ENCODE measurements at regions not wholly inside any gene's neighbourhood (a gene's known extent, or its start where the extent isn't known, plus 50 kb on each side); places are given as distances from the start of the nearest gene placed in this dataset.

DNA sequence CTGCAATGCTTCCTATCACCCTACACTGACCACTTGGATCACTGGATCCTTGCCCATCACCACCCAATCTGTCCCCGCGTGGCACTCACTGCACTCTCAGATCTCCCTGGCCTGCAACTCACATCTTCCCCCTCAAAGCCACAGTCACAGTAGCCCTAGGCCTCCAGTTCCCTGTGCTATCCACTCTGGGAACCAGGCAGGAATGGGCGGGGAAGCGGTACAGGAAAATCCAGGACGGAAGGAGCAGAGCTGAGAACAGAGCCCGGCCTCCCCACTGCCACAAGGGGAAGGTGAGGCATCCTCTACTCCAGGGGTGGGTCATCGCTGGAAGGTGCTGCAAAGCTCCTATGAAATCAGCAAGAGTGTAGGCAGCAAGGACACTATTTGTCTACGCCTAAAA lies 102.6 kb downstream of the ESM1 start:
- Mint-ChIP-seq H3K27me3 (ENCODE audit: insufficient read depth, unreplicated experiment) (peaks cover 9% of the 10 kb centered on the region), H3K4me3 (ENCODE audit: unreplicated experiment) (no peak overlapping the region), H3K27ac (ENCODE audit: unreplicated experiment) (no peak overlapping the region), H3K9me3 (ENCODE audit: unreplicated experiment) (peaks cover 8% of the 10 kb centered on the region), H3K36me3 (ENCODE audit: insufficient read depth, unreplicated experiment) (no peaks in the 10 kb centered on the region), H3K4me1 (ENCODE audit: low read depth, unreplicated experiment) (peaks cover 6% of the 10 kb centered on the region)
- no peaks in the 10 kb centered on the region for H3K9me3 ChIP-seq
- H3K27me3 ChIP-seq (replicated peaks; ENCODE audit: control insufficient read depth, insufficient read depth, low read length): no peaks in the 10 kb centered on the region; the same call in 1 of the 2 replicates
- BruUV-seq (replicated peaks): no TSS peak
- POLR2A ChIA-PET: no interaction called here
- CTCF ChIA-PET: interaction anchor here (0.9 kb wide), 1 partner anchor 38 kb away, joined by 4 read pairs; no protein-coding TSS in a partner anchor
- H3K36me3 ChIP-seq (ENCODE audit: control insufficient read depth, insufficient read depth, low read length): no peaks in the 10 kb centered on the region
- H3K4me3 ChIP-seq (ENCODE audit: low read depth, low read length): no peak overlapping the region
- H3K4me1 ChIP-seq: no peaks in the 10 kb centered on the region
- intact Hi-C loops (cut with micrococcal nuclease; ENCODE audit: unreplicated experiment): no loop called here
- no peak for DNase-seq
- TF ChIP-seq, protein P1, sequence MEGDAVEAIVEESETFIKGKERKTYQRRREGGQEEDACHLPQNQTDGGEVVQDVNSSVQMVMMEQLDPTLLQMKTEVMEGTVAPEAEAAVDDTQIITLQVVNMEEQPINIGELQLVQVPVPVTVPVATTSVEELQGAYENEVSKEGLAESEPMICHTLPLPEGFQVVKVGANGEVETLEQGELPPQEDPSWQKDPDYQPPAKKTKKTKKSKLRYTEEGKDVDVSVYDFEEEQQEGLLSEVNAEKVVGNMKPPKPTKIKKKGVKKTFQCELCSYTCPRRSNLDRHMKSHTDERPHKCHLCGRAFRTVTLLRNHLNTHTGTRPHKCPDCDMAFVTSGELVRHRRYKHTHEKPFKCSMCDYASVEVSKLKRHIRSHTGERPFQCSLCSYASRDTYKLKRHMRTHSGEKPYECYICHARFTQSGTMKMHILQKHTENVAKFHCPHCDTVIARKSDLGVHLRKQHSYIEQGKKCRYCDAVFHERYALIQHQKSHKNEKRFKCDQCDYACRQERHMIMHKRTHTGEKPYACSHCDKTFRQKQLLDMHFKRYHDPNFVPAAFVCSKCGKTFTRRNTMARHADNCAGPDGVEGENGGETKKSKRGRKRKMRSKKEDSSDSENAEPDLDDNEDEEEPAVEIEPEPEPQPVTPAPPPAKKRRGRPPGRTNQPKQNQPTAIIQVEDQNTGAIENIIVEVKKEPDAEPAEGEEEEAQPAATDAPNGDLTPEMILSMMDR (IDR thresholded peaks at IDR 0.05; ENCODE audit: insufficient read depth in 1 of 2, low read depth in 1 of 2, low read length in 1 of 2, severe bottlenecking in 1 of 2, unreplicated experiment in 1 of 2): no peak

DNA sequence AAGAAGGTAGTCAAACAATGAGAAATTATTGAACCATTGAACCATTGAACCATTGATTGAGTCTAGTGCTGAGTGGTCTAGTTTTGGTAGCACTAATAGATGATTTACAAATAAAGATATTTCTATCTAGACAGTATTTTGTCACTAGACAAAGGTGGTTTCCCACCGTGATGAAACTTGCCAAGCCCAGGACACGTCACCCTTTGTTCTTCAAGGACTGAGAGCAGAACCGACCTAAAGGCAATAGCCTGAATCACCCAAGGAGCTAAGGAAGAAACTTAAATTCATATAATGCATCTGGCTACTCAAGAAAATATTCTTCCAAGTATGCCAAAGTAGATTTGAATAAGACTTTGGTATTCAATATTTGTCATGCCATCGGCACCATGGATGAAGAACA lies 103.3 kb downstream of the ESM1 start:
- no peak overlapping the region for H3K4me3 Mint-ChIP-seq (ENCODE audit: unreplicated experiment)
- peaks cover 8% of the 10 kb centered on the region for H3K9me3 Mint-ChIP-seq (ENCODE audit: unreplicated experiment)
- intact Hi-C loops (cut with micrococcal nuclease; ENCODE audit: unreplicated experiment): no loop called here
- no peak for DNase-seq
- CTCF ChIA-PET: no interaction called here
- H3K36me3 Mint-ChIP-seq (ENCODE audit: insufficient read depth, unreplicated experiment): no peaks in the 10 kb centered on the region
- H3K36me3 ChIP-seq (ENCODE audit: control insufficient read depth, insufficient read depth, low read length): no peaks in the 10 kb centered on the region
- POLR2A ChIA-PET: no interaction called here
- no TSS peak for BruUV-seq (replicated peaks)
- H3K27me3 Mint-ChIP-seq (ENCODE audit: insufficient read depth, unreplicated experiment): peaks cover 9% of the 10 kb centered on the region
- H3K27ac Mint-ChIP-seq (ENCODE audit: unreplicated experiment): no peak overlapping the region
- TF ChIP-seq, protein P1 (IDR thresholded peaks at IDR 0.05; ENCODE audit: insufficient read depth in 1 of 2, low read depth in 1 of 2, low read length in 1 of 2, severe bottlenecking in 1 of 2, unreplicated experiment in 1 of 2): no peak
- no peaks in the 10 kb centered on the region; the same call in 1 of the 2 replicates for H3K27me3 ChIP-seq (replicated peaks; ENCODE audit: control insufficient read depth, insufficient read depth, low read length)
- H3K9me3 ChIP-seq: no peaks in the 10 kb centered on the region
- H3K4me1 ChIP-seq: no peaks in the 10 kb centered on the region
- H3K4me3 ChIP-seq (ENCODE audit: low read depth, low read length): no peak overlapping the region
- peaks cover 7% of the 10 kb centered on the region for H3K4me1 Mint-ChIP-seq (ENCODE audit: low read depth, unreplicated experiment)

DNA sequence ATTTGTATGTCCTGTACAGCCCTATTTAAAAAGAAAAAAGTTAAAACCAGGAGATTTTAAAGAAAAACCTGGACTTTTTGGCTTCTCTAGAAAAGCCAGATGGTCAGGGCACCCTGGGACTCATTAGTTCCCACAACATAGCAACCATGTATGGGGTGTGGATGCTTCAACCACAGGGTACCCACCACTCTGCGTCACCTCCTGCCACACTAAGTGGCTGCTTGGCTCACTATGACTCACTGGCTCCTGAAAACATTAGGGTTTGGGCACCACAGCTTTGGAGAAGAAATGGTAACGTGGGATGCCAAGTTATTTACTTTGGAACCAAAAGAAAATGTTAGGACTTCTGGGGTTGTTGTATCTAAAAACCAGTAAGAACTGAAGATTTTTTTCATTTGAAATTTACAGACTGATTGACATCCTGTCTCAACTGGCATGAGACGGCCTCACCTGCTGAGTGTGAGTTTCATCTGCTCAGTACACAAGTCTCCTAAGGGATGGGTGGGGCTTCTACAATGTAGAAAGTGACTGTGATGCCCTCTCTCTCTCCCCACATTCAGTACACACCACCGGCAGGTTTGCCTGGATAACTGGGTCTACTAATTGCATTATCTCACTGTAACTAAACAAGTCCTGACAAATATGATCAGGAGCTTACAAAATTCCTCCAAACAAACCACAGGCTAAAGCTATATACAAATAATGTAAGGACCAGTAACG lies 103.9 kb downstream of the ESM1 start:
- POLR2A ChIA-PET: no interaction called here
- H3K27ac Mint-ChIP-seq (ENCODE audit: unreplicated experiment): no peak overlapping the region

More for the DNA sequence above, 103.9 kb downstream of the ESM1 start:
- intact Hi-C loops (cut with micrococcal nuclease; ENCODE audit: unreplicated experiment): no loop called here
- peaks cover 12% of the 10 kb centered on the region for H3K27me3 Mint-ChIP-seq (ENCODE audit: insufficient read depth, unreplicated experiment)
- DNase-seq: no peak
- Histone ChIP-seq H3K9me3 (no peaks in the 10 kb centered on the region), H3K27me3 (replicated peaks; ENCODE audit: control insufficient read depth, insufficient read depth, low read length) (no peaks in the 10 kb centered on the region; the same call in 1 of the 2 replicates), H3K36me3 (ENCODE audit: control insufficient read depth, insufficient read depth, low read length) (no peaks in the 10 kb centered on the region), H3K4me1 (no peaks in the 10 kb centered on the region), H3K4me3 (ENCODE audit: low read depth, low read length) (no peak overlapping the region)
- BruUV-seq (replicated peaks): no TSS peak
- H3K4me1 Mint-ChIP-seq (ENCODE audit: low read depth, unreplicated experiment): peaks cover 13% of the 10 kb centered on the region
- peaks cover 8% of the 10 kb centered on the region for H3K9me3 Mint-ChIP-seq (ENCODE audit: unreplicated experiment)
- CTCF ChIA-PET: interaction anchor here (0.6 kb wide), 1 partner anchor 13 kb away, joined by 3 read pairs; no protein-coding TSS in a partner anchor
- no peak overlapping the region for H3K4me3 Mint-ChIP-seq (ENCODE audit: unreplicated experiment)
- no peaks in the 10 kb centered on the region for H3K36me3 Mint-ChIP-seq (ENCODE audit: insufficient read depth, unreplicated experiment)
- TF ChIP-seq, protein P1 (IDR thresholded peaks at IDR 0.05; ENCODE audit: insufficient read depth in 1 of 2, low read depth in 1 of 2, low read length in 1 of 2, severe bottlenecking in 1 of 2, unreplicated experiment in 1 of 2): no peak
